ENCODE measurements at regions not wholly inside any gene's neighbourhood (a gene's known extent, or its start where the extent isn't known, plus 50 kb on each side); places are given as distances from the start of the nearest gene placed in this dataset.

DNA sequence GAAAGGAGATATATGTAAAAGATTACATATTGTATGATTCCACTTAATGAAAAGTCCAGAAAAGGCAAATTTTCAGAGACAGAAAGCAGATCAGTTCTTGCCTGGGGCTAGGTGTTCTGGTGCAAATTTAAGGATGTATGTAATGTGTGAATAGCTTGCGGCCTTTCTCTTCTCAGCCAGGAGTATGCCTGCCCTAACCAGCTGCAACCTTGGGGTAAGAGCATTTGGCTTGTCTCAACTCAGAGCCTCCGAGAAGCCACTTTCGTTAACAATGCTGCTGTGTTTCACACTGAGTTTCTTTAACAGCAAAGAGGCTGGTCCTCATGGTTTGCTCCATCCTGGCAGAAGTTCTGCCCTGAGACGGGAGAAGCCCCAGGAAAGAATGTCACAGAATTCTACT is 102.7 kb downstream of the SPCS3 start:
- no TSS peak for BruUV-seq (replicated peaks)
- ATAC-seq: no peak
- Histone ChIP-seq H3K4me1 (ENCODE audit: insufficient read depth, low read length) (no peaks in the 10 kb centered on the region), H3K27ac (ENCODE audit: extremely low read length, insufficient read depth, low read length) (no peak overlapping the region), H3K27me3 (ENCODE audit: control insufficient read depth in 1 of 2, insufficient read depth in 2 of 2, low read length in 2 of 2) (no peaks in the 10 kb centered on the region), H3K36me3 (replicated peaks in 1 of 2; ENCODE audit: control insufficient read depth in 1 of 2, insufficient read depth in 2 of 2, low read length in 2 of 2) (no peaks in the 10 kb centered on the region), H3K79me2 (ENCODE audit: insufficient read depth, low read length) (no peaks in the 10 kb centered on the region), H3K9me3 (ENCODE audit: low read length) (no peaks in the 10 kb centered on the region), H2AFZ (ENCODE audit: low read length) (no peak overlapping the region), H3K4me2 (ENCODE audit: low read depth, low read length) (no peak overlapping the region), H3K9ac (ENCODE audit: insufficient read depth, low read depth, low read length) (no peak overlapping the region), H3K4me3 (replicated peaks in 1 of 3; ENCODE audit: insufficient read depth in 1 of 3, low read depth in 2 of 3, low read length in 3 of 3) (no peak overlapping the region), H4K20me1 (ENCODE audit: insufficient read depth, low read length) (no peaks in the 10 kb centered on the region)
- FAIRE-seq: no peak
- ChIA-PET POLR2A (no interaction called here), CTCF (ENCODE audit: low intra/inter-chr PET ratio, low total read pairs) (no interaction called here)
- intact Hi-C loops (cut with micrococcal nuclease; ENCODE audit: unreplicated experiment) (no loop called here), in situ Hi-C loops (cut with HindIII; ENCODE audit: extremely low pct_ligation_motif_present, low pct_unique_long_range_greater_than_20kb) (no loop called here)
- TF ChIP-seq TCF12 (IDR thresholded peaks at IDR 0.05): no peak
- no peak for TF ChIP-seq TCF12 (CRISPR knock-in tag; IDR thresholded peaks at IDR 0.05)
- no peak for TF ChIP-seq ZNF138 (CRISPR knock-in tag; IDR thresholded peaks at IDR 0.05; ENCODE audit: low read depth)
- no peak for TF ChIP-seq ZNF678 (CRISPR knock-in tag; IDR thresholded peaks at IDR 0.05)
- no peak for TF ChIP-seq RXRB (CRISPR knock-in tag; IDR thresholded peaks at IDR 0.05; ENCODE audit: borderline replicate concordance)
- TF ChIP-seq ZBTB7A (CRISPR knock-in tag; IDR thresholded peaks at IDR 0.05): no peak
- TF ChIP-seq RBM39 (IDR thresholded peaks at IDR 0.05; ENCODE audit: low read depth, low read length, poor library complexity, severe bottlenecking): no peak
- TF ChIP-seq XRCC5 (optimal IDR thresholded peaks at IDR 0.05; ENCODE audit: low read length): no peak
- TF ChIP-seq ZSCAN22 (CRISPR knock-in tag; IDR thresholded peaks at IDR 0.05): no peak
- TF ChIP-seq, protein P1, sequence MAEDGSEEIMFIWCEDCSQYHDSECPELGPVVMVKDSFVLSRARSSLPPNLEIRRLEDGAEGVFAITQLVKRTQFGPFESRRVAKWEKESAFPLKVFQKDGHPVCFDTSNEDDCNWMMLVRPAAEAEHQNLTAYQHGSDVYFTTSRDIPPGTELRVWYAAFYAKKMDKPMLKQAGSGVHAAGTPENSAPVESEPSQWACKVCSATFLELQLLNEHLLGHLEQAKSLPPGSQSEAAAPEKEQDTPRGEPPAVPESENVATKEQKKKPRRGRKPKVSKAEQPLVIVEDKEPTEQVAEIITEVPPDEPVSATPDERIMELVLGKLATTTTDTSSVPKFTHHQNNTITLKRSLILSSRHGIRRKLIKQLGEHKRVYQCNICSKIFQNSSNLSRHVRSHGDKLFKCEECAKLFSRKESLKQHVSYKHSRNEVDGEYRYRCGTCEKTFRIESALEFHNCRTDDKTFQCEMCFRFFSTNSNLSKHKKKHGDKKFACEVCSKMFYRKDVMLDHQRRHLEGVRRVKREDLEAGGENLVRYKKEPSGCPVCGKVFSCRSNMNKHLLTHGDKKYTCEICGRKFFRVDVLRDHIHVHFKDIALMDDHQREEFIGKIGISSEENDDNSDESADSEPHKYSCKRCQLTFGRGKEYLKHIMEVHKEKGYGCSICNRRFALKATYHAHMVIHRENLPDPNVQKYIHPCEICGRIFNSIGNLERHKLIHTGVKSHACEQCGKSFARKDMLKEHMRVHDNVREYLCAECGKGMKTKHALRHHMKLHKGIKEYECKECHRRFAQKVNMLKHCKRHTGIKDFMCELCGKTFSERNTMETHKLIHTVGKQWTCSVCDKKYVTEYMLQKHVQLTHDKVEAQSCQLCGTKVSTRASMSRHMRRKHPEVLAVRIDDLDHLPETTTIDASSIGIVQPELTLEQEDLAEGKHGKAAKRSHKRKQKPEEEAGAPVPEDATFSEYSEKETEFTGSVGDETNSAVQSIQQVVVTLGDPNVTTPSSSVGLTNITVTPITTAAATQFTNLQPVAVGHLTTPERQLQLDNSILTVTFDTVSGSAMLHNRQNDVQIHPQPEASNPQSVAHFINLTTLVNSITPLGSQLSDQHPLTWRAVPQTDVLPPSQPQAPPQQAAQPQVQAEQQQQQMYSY (CRISPR knock-in tag; IDR thresholded peaks at IDR 0.05): no peak
- DNase-seq (ENCODE audit: low spot score): no peak
- WGBS (ENCODE audit: low lambda C conversion rate): 0% methylated on average over 1 of the region's 4 CpGs
